LNCAP (cell line): ENCODE measurements at regions not wholly inside any gene's neighbourhood (a gene's known extent, or its start where the extent isn't known, plus 50 kb on each side); places are given as distances from the start of the nearest gene placed in this dataset.

Experiments
- CTCF ChIP-seq: fragments of 450-650 bp; IDR thresholded peaks from 2 replicates; pipeline ENCODE4 v1.5.1; 2017; ENCODE audit warnings: mild to moderate bottlenecking

GRCh38 chr9:99436616-99437015, 214.5 kb downstream of the SEC61B start:
- no peak for TF ChIP-seq CTCF

- TF ChIP-seq CTCF, result no peak
Observed at GRCh38 chr9:99437145-99437544, 215.1 kb downstream of the SEC61B start.

- TF ChIP-seq CTCF, result no peak
Observed at GRCh38 chr9:99438596-99438995, 216.5 kb downstream of the SEC61B start.

GRCh38 chr9:99441829-99442228, 219.7 kb downstream of the SEC61B start:
- TF ChIP-seq CTCF, result no peak

GRCh38 chr9:99445371-99445891, 223.3 kb downstream of the SEC61B start:
- no peak for TF ChIP-seq CTCF

GRCh38 chr9:99445920-99446319, 223.8 kb downstream of the SEC61B start:
- no peak for TF ChIP-seq CTCF

- TF ChIP-seq CTCF, result no peak
Observed at GRCh38 chr9:99447951-99448350, 225.9 kb downstream of the SEC61B start.

- no peak for TF ChIP-seq CTCF
Observed at GRCh38 chr9:99449726-99450125, 227.6 kb downstream of the SEC61B start.
